ENCODE measurements at regions not wholly inside any gene's neighbourhood (a gene's known extent, or its start where the extent isn't known, plus 50 kb on each side); places are given as distances from the start of the nearest gene placed in this dataset.

DNA sequence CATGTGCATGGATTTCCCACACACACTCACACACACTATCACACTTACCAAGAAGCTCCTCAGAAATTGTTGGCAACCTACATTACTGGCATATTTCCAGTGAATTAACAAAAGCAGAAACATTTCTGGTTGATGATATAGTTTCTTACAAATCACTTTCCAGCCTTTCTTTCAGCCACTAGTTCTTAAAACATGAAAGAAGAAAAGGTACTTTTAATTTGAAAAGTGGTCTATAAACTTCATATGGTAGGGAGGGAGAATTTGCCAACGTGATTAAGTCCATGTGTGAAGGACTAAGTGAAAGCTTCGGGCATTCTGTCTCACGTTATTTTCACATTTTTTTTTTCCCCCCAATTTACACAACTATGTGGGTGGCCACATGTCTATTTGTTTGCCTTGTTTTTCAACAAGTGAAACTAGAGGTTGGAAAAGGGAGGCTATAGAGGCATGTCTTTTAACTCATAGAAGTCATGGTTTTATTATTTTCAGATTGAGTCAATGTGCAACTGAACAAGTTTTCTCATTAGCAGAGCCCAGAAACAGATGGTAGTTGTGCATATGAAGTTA, 832.1 kb upstream of the INTU start:
- peaks cover 4 to 5% of the 10 kb centered on the region in 2 donors for H3K9me3 Mint-ChIP-seq
- no peak overlapping the region for H3K4me3 Mint-ChIP-seq
- H3K4me1 Mint-ChIP-seq (ENCODE audit: low read depth) = no peaks in the 10 kb centered on the region
- no peaks in the 10 kb centered on the region for H3K36me3 Mint-ChIP-seq (ENCODE audit: insufficient read depth in 2 of 2)
- H3K27me3 Mint-ChIP-seq (ENCODE audit: low read depth) = no peaks in the 10 kb centered on the region
- ATAC-seq (replicated peaks in 1 of 2) (no peak), DNase-seq (no peak)
- H3K27ac Mint-ChIP-seq = no peak overlapping the region

DNA sequence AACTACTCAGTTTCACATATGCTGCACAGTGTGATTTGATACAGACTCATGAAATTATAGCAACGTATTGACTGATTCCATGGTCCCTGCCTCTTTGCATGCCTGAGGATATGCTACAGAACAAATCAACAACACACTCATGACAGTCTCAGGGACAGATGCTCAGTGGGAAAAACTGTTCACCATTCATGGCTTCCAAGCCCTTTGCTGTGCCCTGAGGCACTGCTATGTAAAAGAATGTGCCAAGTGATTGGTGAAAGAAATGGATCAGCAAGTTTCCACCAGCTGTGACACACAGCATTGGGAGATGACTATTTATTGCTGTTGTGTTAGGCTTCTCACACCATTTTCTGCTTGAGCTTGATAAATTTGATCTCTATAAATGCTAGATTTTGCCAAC, 825.6 kb upstream of the INTU start:
- Mint-ChIP-seq H3K27me3 (ENCODE audit: low read depth) (no peaks in the 10 kb centered on the region), H3K9me3 (peaks cover 4 to 5% of the 10 kb centered on the region in 2 donors), H3K27ac (no peak overlapping the region), H3K36me3 (ENCODE audit: insufficient read depth in 2 of 2) (no peaks in the 10 kb centered on the region), H3K4me1 (ENCODE audit: low read depth) (no peaks in the 10 kb centered on the region), H3K4me3 (no peak overlapping the region)
- DNase-seq = no peak
- ATAC-seq (replicated peaks in 1 of 2) = no peak

DNA sequence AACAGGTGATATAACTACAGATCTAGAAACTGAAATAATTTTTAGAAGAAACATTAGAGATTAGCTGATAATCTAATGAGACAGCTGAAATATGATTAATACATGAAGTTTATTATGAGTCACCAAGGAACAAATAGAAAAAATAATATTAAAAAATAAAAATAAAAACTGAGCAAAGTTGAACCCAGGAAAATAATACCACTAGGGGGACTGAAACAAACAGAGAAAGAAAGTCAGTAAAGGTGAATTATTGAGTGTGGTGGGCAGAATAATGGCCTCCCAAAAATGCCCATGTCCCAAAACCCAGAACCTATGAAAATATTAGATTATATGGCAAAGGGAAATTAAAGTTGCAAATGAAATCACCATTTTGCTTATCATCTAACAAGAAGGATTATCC, 820.7 kb upstream of the INTU start:
- no peaks in the 10 kb centered on the region for H3K4me1 Mint-ChIP-seq (ENCODE audit: low read depth)
- H3K9me3 Mint-ChIP-seq = peaks cover 4 to 9% of the 10 kb centered on the region in 2 donors
- no peak for ATAC-seq (replicated peaks in 1 of 2)
- no peak for DNase-seq
- H3K27ac Mint-ChIP-seq = no peak overlapping the region
- H3K27me3 Mint-ChIP-seq (ENCODE audit: low read depth) = no peaks in the 10 kb centered on the region
- no peak overlapping the region for H3K4me3 Mint-ChIP-seq
- no peaks in the 10 kb centered on the region for H3K36me3 Mint-ChIP-seq (ENCODE audit: insufficient read depth in 2 of 2)

DNA sequence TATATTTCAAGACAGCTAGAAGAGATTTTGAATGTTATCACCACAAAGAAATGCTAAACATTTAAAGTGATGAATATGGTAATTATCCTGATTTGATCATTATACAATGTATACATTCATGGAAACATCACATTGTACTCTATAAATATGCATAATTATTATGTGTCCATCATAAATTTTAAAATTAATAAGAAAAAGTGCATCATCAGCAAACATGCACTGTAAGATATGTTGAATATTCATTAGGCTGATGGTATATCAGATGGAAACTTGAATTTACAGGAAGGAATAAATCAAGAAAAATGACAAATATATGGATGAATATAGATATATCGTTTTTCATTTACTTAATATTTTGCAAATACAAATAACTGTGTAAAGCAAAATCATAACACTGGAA, 812.1 kb upstream of the INTU start:
- ATAC-seq (replicated peaks in 1 of 2) (no peak), DNase-seq (no peak)
- H3K36me3 Mint-ChIP-seq (ENCODE audit: insufficient read depth in 2 of 2) = no peaks in the 10 kb centered on the region
- no peak overlapping the region for H3K27ac Mint-ChIP-seq
- H3K4me1 Mint-ChIP-seq (ENCODE audit: low read depth) = no peaks in the 10 kb centered on the region
- H3K27me3 Mint-ChIP-seq (ENCODE audit: low read depth) = no peaks in the 10 kb centered on the region
- H3K4me3 Mint-ChIP-seq = no peak overlapping the region
- peaks cover 2 to 4% of the 10 kb centered on the region in 2 donors for H3K9me3 Mint-ChIP-seq

DNA sequence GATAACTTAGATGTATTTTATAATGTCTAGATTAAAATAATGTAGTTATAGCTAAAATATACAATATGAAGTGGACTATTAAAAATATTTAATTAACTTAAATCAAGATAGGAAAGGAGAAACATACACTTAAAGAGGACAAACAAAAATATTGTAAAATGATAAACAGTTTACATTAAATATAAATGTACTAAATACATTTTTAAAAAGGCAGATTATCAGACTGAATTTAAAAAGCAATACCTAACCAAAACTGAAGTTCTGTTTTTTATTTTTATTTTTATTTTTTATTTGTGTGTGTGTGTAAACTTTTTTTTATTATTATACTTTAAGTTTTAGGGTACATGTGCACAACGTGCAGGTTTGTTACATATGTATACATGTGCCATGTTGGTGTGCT, 811.6 kb upstream of the INTU start:
- no peak for DNase-seq
- Mint-ChIP-seq H3K27me3 (ENCODE audit: low read depth) (no peaks in the 10 kb centered on the region), H3K27ac (no peak overlapping the region), H3K9me3 (peaks cover 2 to 4% of the 10 kb centered on the region in 2 donors), H3K4me3 (no peak overlapping the region), H3K36me3 (ENCODE audit: insufficient read depth in 2 of 2) (no peaks in the 10 kb centered on the region), H3K4me1 (ENCODE audit: low read depth) (no peaks in the 10 kb centered on the region)
- no peak for ATAC-seq (replicated peaks in 1 of 2)

DNA sequence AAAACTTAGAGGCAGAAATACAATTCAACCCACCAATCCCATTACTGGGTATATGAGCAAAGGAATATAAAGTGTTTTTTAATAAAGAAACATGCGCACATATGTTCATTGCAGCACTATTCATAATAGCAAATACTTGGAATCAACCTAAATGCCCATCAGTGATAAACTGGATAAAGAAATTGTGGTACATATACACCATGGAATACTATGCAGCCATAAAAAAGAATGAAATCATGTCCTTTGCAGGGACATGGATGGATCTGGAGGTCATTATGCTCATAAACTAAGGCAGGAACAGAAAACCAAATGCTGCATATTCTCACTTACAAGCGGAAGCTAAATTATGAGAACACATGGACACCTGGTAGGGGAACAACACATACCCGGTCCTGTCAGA, 807.7 kb upstream of the INTU start:
- Mint-ChIP-seq H3K4me1 (ENCODE audit: low read depth) (no peaks in the 10 kb centered on the region), H3K27me3 (ENCODE audit: low read depth) (no peaks in the 10 kb centered on the region), H3K4me3 (no peak overlapping the region), H3K9me3 (peaks cover 4 to 8% of the 10 kb centered on the region in 2 donors), H3K36me3 (ENCODE audit: insufficient read depth in 2 of 2) (peaks cover 0 to 1% of the 10 kb centered on the region in 2 donors), H3K27ac (no peak overlapping the region)
- DNase-seq = no peak
- no peak for ATAC-seq (replicated peaks in 1 of 2)

DNA sequence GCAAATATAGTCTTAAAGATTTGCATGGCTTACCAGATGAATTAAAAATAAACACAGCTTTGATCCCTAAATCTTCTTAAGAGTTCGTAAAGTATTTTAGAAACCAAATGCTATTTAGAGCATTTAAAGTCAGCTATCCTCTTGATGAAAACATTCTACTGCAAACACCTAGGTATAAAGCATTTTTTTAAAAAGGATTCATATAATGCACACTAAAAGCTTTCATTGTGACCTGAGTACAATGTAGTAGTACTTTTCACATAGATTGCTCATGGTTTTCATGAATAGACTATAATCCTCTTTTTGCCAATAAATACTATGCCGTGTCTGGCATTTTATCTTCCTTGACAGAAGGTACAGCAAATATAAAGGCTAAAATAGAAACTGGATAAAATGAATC, 805.1 kb upstream of the INTU start:
- Mint-ChIP-seq H3K4me3 (no peak overlapping the region), H3K4me1 (ENCODE audit: low read depth) (no peaks in the 10 kb centered on the region), H3K27me3 (ENCODE audit: low read depth) (no peaks in the 10 kb centered on the region), H3K36me3 (ENCODE audit: insufficient read depth in 2 of 2) (peaks cover 0 to 2% of the 10 kb centered on the region in 2 donors), H3K9me3 (peaks cover 5% of the 10 kb centered on the region in 2 donors), H3K27ac (no peak overlapping the region)
- DNase-seq = no peak
- ATAC-seq (replicated peaks in 1 of 2) = no peak

DNA sequence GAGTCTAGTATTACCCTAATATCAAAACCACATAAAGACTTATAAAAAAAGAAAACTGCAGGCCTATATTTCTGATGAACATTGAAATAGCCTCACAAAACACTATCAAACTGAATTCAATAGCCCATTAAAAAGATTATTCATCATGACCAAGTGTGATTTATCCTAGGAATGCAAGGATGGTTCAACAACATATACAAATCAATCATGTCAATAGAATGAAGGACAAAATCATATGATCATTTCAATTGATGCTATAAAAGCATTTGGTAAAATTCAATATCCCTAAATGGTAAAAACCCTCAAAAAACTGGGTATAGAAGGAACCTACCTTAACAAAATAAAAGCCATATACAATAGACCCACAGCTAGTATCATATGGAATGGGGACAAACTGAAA, 797.9 kb upstream of the INTU start:
- Mint-ChIP-seq H3K27me3 (ENCODE audit: low read depth) (no peaks in the 10 kb centered on the region), H3K4me3 (no peak overlapping the region), H3K9me3 (peaks cover 10 to 12% of the 10 kb centered on the region in 2 donors), H3K4me1 (ENCODE audit: low read depth) (no peaks in the 10 kb centered on the region), H3K36me3 (ENCODE audit: insufficient read depth in 2 of 2) (peaks cover 0 to 3% of the 10 kb centered on the region in 2 donors), H3K27ac (no peak overlapping the region)
- ATAC-seq (replicated peaks in 1 of 2) (no peak), DNase-seq (no peak)

DNA sequence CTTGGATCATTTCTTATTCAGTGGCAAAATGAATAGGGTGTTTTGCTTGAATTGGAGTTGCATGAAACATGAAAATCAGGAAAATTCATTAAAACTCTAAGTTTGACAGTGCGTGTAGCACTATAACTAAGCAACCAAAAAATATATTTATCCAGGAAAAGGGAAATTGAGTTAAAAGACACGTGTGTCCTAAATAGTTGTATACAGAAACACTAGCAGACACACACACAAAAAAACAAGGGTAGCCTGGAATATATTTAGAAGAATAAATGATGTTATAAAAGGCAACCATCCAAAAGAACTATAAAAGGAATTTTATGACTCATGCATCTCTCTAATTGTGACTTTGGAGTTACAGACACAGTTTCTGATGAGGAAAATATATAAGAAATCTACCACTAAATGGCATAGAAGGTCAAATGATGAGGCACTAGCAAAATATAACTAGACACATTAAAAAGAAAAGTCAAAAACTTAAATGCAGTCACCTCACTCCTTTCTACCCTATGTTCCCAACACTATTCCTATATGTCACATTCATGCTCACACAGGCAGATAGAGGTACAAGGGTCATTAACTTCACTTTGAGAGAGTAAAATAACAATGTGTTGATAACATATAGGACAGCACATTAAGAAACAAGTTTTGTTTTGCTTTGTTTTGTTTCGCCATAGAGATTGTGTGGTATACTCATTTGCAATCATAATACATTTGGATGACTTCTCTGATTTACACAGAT, 793.6 kb upstream of the INTU start:
- no peaks in the 10 kb centered on the region for H3K27me3 Mint-ChIP-seq (ENCODE audit: low read depth)
- H3K4me3 Mint-ChIP-seq = no peak overlapping the region
- no peak overlapping the region for H3K27ac Mint-ChIP-seq
- ATAC-seq (replicated peaks in 1 of 2) (no peak), DNase-seq (no peak)
- no peaks in the 10 kb centered on the region for H3K36me3 Mint-ChIP-seq (ENCODE audit: insufficient read depth in 2 of 2)
- no peaks in the 10 kb centered on the region for H3K4me1 Mint-ChIP-seq (ENCODE audit: low read depth)
- peaks cover 7 to 8% of the 10 kb centered on the region in 2 donors for H3K9me3 Mint-ChIP-seq

DNA sequence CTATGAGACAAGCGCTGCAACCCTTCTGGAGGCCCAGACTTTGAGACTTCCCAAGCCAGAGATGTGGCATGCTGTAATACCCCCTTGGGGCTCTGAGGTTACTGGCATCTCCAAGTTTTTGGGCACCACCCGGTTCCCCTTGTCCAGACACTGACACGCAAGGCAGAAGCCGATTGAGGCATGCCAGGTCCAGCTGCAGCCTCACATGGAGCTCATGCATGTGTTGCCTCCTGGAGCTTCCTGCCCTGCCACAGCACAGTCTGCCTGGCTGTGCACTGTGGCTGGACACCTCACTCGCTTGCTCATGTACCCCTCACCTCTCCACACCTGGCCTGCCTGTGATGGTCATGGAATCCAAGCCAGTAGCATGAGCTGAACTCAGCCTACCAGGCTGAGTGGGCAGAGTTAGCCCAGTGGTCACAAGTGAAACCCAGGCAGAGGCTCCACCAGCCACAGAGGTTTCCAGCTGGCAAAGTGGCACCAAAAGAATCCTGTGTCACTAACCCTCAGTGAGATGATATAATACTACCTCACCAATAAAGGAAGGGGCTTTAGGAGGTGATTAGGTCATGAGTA, 789.2 kb upstream of the INTU start:
- ATAC-seq (replicated peaks in 1 of 2) (no peak), DNase-seq (no peak)
- Mint-ChIP-seq H3K4me1 (ENCODE audit: low read depth) (no peaks in the 10 kb centered on the region), H3K9me3 (peaks cover 0 to 7% of the 10 kb centered on the region in 2 donors), H3K27me3 (ENCODE audit: low read depth) (no peaks in the 10 kb centered on the region), H3K27ac (no peak overlapping the region), H3K36me3 (ENCODE audit: insufficient read depth in 2 of 2) (peaks cover 0 to 1% of the 10 kb centered on the region in 2 donors), H3K4me3 (no peak overlapping the region)

DNA sequence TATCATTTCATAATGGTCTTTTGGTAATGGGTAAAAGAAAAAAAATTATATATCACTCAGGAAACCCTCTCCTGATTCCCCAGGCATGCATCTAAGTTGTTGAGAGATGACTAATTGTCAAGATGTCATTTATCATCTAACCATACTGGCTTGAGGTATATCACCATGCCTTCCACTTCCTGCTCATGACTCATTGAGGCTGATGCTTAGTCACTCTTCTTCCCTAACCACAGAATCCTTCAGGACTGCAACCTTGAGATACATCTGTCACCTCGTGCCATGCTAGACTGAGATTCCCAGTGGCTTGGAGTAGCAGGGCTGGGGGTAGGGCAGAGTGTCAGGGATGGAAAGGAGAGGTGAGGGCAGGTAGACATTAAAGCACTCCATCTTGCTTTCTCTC, 782.5 kb upstream of the INTU start:
- no peak for ATAC-seq (replicated peaks in 1 of 2)
- H3K4me3 Mint-ChIP-seq = no peak overlapping the region
- DNase-seq = no peak

DNA sequence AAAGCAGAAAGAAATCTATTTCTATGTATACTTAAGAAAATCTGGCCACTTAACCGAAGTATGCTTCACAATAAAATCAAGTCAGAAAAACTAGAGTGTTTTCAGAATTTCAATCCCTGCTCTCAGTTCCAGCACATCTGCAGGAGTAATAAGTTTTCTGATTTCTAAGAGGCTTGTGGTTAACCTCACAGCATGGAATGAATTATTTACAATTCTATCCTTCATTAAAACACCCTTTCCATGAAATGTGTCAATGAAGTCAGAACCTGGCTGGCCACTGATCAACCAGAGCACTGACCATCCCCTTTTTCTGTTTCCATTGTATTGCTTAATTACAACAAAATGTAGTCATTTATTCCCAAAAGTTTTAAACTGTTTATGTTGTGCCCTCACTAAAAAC, 781.4 kb upstream of the INTU start:
- no peaks in the 10 kb centered on the region for H3K36me3 Mint-ChIP-seq (ENCODE audit: insufficient read depth in 2 of 2)
- H3K27me3 Mint-ChIP-seq (ENCODE audit: low read depth) = no peaks in the 10 kb centered on the region
- no peaks in the 10 kb centered on the region for H3K4me1 Mint-ChIP-seq (ENCODE audit: low read depth)
- no peak for DNase-seq
- no peak overlapping the region for H3K4me3 Mint-ChIP-seq
- H3K27ac Mint-ChIP-seq = no peak overlapping the region
- peaks cover 3 to 4% of the 10 kb centered on the region in 2 donors for H3K9me3 Mint-ChIP-seq
- ATAC-seq (replicated peaks in 1 of 2) = no peak

More for the DNA sequence above, 782.5 kb upstream of the INTU start:
- no peaks in the 10 kb centered on the region for H3K27me3 Mint-ChIP-seq (ENCODE audit: low read depth)
- peaks cover 4 to 5% of the 10 kb centered on the region in 2 donors for H3K9me3 Mint-ChIP-seq
- no peak overlapping the region for H3K27ac Mint-ChIP-seq
- H3K36me3 Mint-ChIP-seq (ENCODE audit: insufficient read depth in 2 of 2) = peaks cover 0 to 1% of the 10 kb centered on the region in 2 donors
- H3K4me1 Mint-ChIP-seq (ENCODE audit: low read depth) = no peaks in the 10 kb centered on the region

DNA sequence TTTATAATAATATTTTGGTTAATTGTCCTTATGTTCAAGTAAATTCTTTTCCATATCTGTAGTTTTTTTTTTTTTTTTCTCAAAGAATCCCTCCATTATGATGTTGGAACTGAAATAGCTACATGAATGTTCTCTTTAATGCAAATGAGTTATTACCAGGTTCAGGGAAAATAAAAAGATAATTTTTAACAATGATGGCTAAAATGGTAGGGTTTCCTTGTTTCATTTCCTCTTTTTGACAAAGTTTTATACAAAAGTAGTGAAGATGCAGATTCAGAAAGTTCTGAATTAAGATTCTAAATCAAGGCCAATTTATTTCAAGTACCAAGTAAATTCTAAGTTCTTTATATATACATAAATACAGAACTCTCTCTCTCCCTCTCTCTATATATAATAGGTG, 779.0 kb upstream of the INTU start:
- Mint-ChIP-seq H3K9me3 (peaks cover 2 to 4% of the 10 kb centered on the region in 2 donors), H3K4me3 (no peak overlapping the region), H3K36me3 (ENCODE audit: insufficient read depth in 2 of 2) (no peaks in the 10 kb centered on the region), H3K27me3 (ENCODE audit: low read depth) (no peaks in the 10 kb centered on the region), H3K4me1 (ENCODE audit: low read depth) (no peaks in the 10 kb centered on the region), H3K27ac (no peak overlapping the region)
- DNase-seq = no peak
- no peak for ATAC-seq (replicated peaks in 1 of 2)

Data from activated T-cell treated with anti-CD3 and anti-CD28 coated beads, Interleukin-2, amount 50 U/mL, for 72 hours (primary cell).